UCSD-AML1 (cell line): ENCODE measurements at regions not wholly inside any gene's neighbourhood (a gene's known extent, or its start where the extent isn't known, plus 50 kb on each side); places are given as distances from the start of the nearest gene placed in this dataset.

Experiments used
- DNase-seq: peaks from one replicate; lab custom pipeline; 2025; ENCODE audit not compliant: unreplicated experiment; lab: John Stamatoyannopoulos, UW

DNA sequence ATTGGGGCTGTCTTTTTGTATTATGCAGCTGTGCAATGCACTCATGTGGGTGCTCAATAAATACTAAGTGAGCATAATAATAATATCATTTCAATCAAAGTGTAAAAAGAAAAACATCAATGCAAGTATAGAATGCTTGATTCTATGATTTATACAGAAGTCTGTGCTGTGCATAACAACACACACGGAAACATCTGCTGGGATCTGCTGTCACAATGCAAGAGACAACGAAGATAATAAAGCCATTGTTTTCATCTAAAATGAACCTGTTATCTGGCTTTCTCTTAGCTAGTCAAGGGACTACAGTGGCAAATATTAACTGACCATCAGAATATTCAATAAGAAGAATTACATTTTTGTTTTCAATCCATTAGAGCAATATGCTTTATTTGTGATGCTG lies 1156.9 kb upstream of the MAP3K7 start:
- no peak for DNase-seq

- DNase-seq = no peak
These were observed 1145.1 kb upstream of the MAP3K7 start for GRCh38 chr6:91731939-91732338.

DNA sequence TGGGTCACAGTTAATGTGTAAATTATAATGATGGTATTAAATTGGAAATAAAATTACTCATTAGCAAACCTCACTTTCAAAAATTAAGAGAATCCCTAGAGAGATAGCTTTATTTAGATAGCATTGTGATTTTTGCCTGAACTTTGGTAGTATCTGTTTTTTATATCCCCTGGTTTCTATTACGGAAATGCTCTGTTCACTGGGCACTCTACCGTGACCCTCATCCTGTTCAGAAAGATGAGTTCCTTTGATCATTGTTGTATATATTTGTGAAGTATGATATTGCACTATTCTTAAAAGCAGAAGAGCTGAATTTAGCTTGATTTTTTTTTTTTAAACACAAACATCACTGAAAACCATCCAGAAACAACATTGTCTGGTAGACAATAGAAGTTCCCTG lies 1143.8 kb upstream of the MAP3K7 start:
- DNase-seq = no peak

DNA sequence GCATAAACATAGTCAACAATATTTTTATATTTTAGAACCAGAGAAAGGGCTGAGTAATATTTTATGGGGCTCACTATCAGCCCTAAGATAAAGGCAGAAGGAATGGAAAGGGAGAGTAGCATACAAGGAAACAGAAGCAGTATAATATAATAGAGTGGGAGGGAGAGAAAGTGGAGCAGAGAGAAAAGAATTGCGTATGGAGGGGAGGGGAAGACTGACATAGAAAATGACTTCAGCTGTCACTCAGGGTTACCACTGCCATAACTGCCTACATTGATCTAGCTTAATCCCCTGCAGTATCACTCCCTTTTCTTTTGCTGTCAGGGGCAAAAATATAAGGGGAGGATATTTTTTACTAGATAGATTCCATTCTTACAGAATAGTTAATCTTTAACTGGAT lies 1133.5 kb upstream of the MAP3K7 start:
- no peak for DNase-seq

- no peak for DNase-seq
These were observed 1132.5 kb upstream of the MAP3K7 start for GRCh38 chr6:91719414-91719813.

GRCh38 chr6:91718198-91718597 lies 1131.3 kb upstream of the MAP3K7 start:
- no peak for DNase-seq

DNA sequence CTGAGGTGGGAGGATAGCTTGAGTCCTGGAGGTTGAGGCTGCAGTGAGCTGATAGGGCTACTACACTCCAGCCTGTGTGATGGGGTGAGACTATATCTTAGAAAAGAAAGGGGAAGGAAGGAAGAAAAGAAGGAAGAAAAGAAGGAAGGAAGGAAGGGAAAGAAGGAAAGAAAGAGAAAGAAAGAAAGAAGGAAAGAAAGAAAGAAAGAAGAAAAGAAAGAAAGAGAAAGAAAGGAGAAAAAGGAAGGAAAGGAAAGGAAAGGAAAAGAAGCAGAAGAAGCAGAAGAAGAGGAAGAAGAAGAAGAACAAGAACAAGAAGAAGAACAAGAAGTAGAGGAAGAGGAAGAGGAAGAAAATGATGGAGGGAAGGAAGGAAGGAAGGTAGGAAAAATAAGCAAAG lies 1130.2 kb upstream of the MAP3K7 start:
- DNase-seq = no peak

DNA sequence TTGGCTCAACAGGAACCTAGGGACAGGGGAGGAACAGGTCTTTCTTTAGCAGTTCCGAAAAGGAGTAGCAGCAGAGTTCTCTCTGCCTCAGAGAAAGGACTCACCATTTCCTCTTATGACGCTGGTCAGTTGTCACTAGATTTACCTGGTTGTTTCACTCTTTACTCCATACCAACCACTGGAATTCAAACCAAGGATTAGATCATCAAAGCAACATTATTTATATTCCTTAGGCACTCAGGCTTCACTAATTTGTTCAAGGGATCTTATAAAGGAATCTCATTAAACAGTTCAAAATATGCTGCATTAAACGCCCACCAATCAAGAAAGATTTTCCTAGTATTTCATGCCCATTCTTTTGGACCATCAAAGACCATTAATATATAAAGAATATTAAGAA lies 1129.5 kb upstream of the MAP3K7 start:
- DNase-seq = no peak

GRCh38 chr6:91715171-91715805 lies 1128.4 kb upstream of the MAP3K7 start:
- DNase-seq = no peak

- no peak for DNase-seq
These were observed 1127.0 kb upstream of the MAP3K7 start for GRCh38 chr6:91713911-91714310.

- DNase-seq = no peak
These were observed 1124.6 kb upstream of the MAP3K7 start for GRCh38 chr6:91711518-91711917.

DNA sequence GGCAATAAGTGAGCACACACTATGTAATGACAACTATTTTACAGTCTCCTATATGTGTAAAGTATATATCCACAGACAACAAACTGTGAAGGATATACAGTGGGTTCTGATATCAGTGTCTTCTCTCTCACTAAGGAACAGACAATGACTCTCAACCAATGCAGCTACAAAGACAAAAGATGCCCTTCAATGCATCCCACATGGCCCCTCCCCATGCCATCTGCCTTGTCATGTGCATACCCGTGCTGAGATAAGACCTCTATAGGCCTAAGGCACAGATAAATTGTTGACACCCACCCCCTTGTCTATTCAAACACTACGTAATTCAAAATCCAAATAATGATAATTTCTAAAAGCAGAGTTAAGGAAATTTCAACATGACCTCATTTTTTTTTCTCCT lies 1123.5 kb upstream of the MAP3K7 start:
- DNase-seq = no peak

DNA sequence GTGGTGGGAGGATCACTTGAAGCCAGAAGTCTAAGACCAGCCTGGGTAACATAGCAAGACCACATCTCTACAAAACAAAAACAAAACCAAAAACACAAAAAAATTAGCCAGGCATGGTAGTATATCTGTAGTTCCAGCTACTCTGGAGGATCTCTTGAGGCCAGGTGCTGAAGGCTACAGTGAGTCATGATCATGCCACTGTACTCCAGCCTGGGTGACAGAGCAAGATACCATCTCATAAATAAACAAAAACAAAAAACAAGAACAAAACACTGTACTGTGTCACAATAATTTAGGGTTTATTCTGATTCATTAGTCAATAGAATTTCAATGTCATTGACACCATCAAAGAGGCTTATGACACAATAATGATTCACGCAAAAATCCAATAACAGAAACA lies 1121.7 kb upstream of the MAP3K7 start:
- DNase-seq = no peak

DNA sequence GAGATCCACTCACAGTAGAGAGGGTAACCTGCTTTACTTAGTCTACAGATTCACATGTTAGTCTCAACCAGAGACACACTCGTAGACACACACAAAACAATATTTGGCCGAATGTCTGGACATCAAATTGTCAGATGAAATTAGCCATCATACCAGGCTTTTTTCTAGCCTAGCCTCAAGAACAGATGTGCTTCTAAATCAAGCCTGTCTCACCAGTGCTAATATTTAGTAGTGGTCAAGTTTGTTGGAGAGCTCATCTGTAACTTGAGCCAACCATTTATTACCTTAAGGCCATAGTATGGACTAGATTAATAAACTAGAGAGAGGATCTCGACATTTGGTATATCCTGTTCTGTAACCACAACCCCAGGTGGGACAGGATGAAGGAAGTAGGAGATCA lies 1118.8 kb upstream of the MAP3K7 start:
- DNase-seq = no peak

- DNase-seq = no peak
These were observed 1117.7 kb upstream of the MAP3K7 start for GRCh38 chr6:91704531-91704930.

GRCh38 chr6:91697010-91697695 lies 1110.3 kb upstream of the MAP3K7 start:
- DNase-seq = no peak

GRCh38 chr6:91695221-91695620 lies 1108.3 kb upstream of the MAP3K7 start:
- no peak for DNase-seq

- no peak for DNase-seq
These were observed 1107.3 kb upstream of the MAP3K7 start for GRCh38 chr6:91694016-91694654.

DNA sequence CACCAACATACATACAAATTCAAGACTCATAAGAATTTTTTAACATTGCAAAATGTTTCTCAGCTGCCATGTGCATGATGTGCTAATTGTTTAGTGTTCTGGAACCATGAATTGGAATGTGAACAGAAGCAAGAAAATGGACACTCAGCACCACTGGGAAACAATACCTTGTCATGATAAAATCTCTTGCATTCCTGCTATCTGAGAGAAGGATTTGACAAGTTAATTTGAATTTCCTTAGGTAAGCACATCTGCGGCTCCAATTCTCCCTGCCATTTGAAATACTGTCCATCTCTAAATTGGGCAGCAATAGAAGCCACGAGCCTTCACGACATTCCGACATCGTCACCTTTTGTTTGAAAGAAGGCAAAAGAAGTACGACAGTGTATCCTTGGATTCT lies 1104.6 kb upstream of the MAP3K7 start:
- no peak for DNase-seq

GRCh38 chr6:91683240-91683639 lies 1096.4 kb upstream of the MAP3K7 start:
- no peak for DNase-seq

GRCh38 chr6:91681296-91681695 lies 1094.4 kb upstream of the MAP3K7 start:
- no peak for DNase-seq

DNA sequence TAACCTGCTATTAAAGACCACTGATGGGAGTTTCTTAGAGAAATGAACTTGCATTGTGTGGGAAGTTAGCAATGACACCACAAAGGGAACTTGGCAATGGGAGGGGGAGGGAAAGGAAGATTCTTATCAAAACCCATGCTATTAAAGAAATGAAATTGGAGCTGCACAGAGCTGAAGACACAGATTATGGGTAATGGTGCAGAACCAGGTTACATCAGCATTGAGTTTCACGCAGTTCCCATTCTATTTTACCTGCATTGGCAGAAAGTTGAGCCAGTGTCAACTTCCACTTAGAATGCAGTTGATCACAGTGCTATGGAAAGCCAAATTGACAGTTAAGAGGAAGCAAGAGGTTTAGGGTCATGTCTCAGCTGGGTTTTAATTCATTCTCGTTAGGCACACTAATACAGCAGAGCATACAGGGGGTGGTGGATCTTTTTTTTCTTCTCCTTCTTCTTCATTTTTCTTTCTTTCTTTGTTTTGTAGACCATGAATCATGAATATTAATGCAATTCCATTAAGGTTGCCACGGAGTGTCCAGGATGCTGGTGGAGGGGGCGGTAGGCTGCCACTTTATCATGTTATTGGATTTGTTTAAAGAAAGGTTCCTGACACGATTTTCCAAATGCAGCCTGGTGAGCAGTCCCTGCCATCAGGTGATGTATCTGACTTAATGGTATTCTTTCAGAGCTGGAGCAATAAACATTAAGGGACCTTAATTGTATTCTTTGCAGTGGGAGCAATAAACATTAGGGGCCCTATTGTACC lies 1092.0 kb upstream of the MAP3K7 start:
- no peak for DNase-seq
